ENCODE measurements at regions not wholly inside any gene's neighbourhood (a gene's known extent, or its start where the extent isn't known, plus 50 kb on each side); places are given as distances from the start of the nearest gene placed in this dataset.

- intact Hi-C loops (cut with DNase I), result no loop called here
- Histone ChIP-seq H3K4me3 (no peak overlapping the region), H3K27ac (no peak overlapping the region), H3K27me3 (no peaks in the 10 kb centered on the region), H3K36me3 (no peaks in the 10 kb centered on the region), H3K9me3 (no peaks in the 10 kb centered on the region), H3K4me1 (no peaks in the 10 kb centered on the region)
- TF ChIP-seq CTCF (IDR thresholded peaks at IDR 0.05), result no peak
- DNase-seq (ENCODE audit: low spot score in 2 of 2), result no peak
Observed at GRCh38 chr5:58153255-58153654, 306.6 kb downstream of the PLK2 start.

- Histone ChIP-seq H3K27me3 (no peaks in the 10 kb centered on the region), H3K4me1 (no peaks in the 10 kb centered on the region), H3K36me3 (no peaks in the 10 kb centered on the region), H3K27ac (no peak overlapping the region), H3K9me3 (no peaks in the 10 kb centered on the region), H3K4me3 (no peak overlapping the region)
- intact Hi-C loops (cut with DNase I), result no loop called here
- DNase-seq (ENCODE audit: low spot score in 2 of 2), result no peak
- TF ChIP-seq CTCF (IDR thresholded peaks at IDR 0.05), result no peak
Observed at GRCh38 chr5:58151414-58151813, 308.5 kb downstream of the PLK2 start.

GRCh38 chr5:58150926-58151325 lies 309.0 kb downstream of the PLK2 start:
- H3K4me1 ChIP-seq, result no peaks in the 10 kb centered on the region
- no peaks in the 10 kb centered on the region for H3K27me3 ChIP-seq
- H3K36me3 ChIP-seq, result no peaks in the 10 kb centered on the region
- no peaks in the 10 kb centered on the region for H3K9me3 ChIP-seq
- intact Hi-C loops (cut with DNase I), result no loop called here
- no peak overlapping the region for H3K27ac ChIP-seq
- no peak for DNase-seq (ENCODE audit: low spot score in 2 of 2)
- H3K4me3 ChIP-seq, result no peak overlapping the region
- no peak for TF ChIP-seq CTCF (IDR thresholded peaks at IDR 0.05)

GRCh38 chr5:58149746-58150145 lies 310.1 kb downstream of the PLK2 start:
- TF ChIP-seq CTCF (IDR thresholded peaks at IDR 0.05), result no peak
- intact Hi-C loops (cut with DNase I), result no loop called here

GRCh38 chr5:58149345-58149744 lies 310.5 kb downstream of the PLK2 start:
- no peak for TF ChIP-seq CTCF (IDR thresholded peaks at IDR 0.05)

More at GRCh38 chr5:58149746-58150145, 310.1 kb downstream of the PLK2 start:
- Histone ChIP-seq H3K9me3 (no peaks in the 10 kb centered on the region), H3K27me3 (no peaks in the 10 kb centered on the region), H3K27ac (no peak overlapping the region), H3K36me3 (no peaks in the 10 kb centered on the region), H3K4me1 (no peaks in the 10 kb centered on the region), H3K4me3 (no peak overlapping the region)
- DNase-seq (ENCODE audit: low spot score in 2 of 2), result no peak

GRCh38 chr5:58148254-58148775 lies 311.6 kb downstream of the PLK2 start:
- Histone ChIP-seq H3K27ac (no peak overlapping the region), H3K4me1 (no peaks in the 10 kb centered on the region), H3K9me3 (no peaks in the 10 kb centered on the region), H3K36me3 (no peaks in the 10 kb centered on the region), H3K27me3 (no peaks in the 10 kb centered on the region), H3K4me3 (no peak overlapping the region)
- DNase-seq (ENCODE audit: low spot score in 2 of 2), result no peak
- no peak for TF ChIP-seq CTCF (IDR thresholded peaks at IDR 0.05)
- intact Hi-C loops (cut with DNase I), result no loop called here

More at GRCh38 chr5:58149345-58149744, 310.5 kb downstream of the PLK2 start:
- DNase-seq (ENCODE audit: low spot score in 2 of 2), result no peak
- intact Hi-C loops (cut with DNase I), result no loop called here
- no peaks in the 10 kb centered on the region for H3K36me3 ChIP-seq
- H3K27me3 ChIP-seq, result no peaks in the 10 kb centered on the region
- no peak overlapping the region for H3K27ac ChIP-seq
- no peaks in the 10 kb centered on the region for H3K9me3 ChIP-seq
- no peak overlapping the region for H3K4me3 ChIP-seq
- H3K4me1 ChIP-seq, result no peaks in the 10 kb centered on the region
